Brain pericyte (primary cell): ENCODE measurements at regions not wholly inside any gene's neighbourhood (a gene's known extent, or its start where the extent isn't known, plus 50 kb on each side); places are given as distances from the start of the nearest gene placed in this dataset.
"Not testable (repeated sequence)": the region's sequence is repeated elsewhere in the genome, so short reads cannot be mapped to it uniquely, and the experiment has no call there.

Experiments used
- DNase-seq: peaks from one replicate; pipeline ENCODE4 v3.0.0-alpha.2; 2012; ENCODE audit warnings: low read depth, low spot score

GRCh38 chr9:22986556-22986955, 539.9 kb downstream of the DMRTA1 start:
- DNase-seq: no peak

DNA sequence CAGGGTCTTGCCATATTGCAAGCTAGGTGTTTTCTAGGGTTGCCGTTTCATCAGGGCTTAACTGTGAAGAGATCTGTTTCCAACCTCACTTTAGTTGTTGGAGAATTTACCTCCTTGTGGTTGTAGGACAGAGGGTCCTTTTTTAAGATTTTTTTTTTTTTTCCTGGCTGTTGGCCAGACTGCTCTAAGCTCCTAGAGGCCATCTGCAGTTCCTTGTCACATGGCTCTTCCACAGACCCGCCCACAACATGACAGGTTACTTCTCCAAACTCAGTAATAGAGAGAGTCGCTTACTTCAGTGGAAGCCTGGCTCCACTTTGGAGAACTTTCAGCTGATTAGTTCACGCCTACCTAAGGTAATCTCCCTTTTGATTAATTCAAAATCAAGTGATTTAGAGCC, 543.7 kb downstream of the DMRTA1 start:
- no peak for DNase-seq

GRCh38 chr9:22992780-22993179, 546.2 kb downstream of the DMRTA1 start:
- DNase-seq: no peak

DNA sequence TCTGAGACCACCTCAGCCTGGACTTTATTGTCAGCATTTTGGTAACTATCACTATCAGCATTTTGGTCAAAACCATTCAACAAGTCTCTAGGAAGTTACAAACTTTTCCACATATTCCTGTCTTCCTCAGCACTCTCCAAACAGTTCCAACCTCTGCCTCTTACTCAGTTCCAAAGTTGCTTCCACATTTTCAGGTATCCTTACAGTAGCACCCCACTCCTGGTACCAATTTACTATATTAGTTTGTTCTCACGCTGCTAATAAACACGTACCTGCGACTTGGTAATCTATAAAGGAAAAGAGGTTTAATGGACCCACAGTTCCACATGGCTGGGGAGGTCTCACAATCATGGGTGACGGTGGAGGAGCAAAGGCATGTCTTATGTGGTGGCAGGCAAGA, 551.3 kb downstream of the DMRTA1 start:
- no peak for DNase-seq

GRCh38 chr9:23005156-23005555, 558.5 kb downstream of the DMRTA1 start:
- no peak for DNase-seq

GRCh38 chr9:23006127-23006526, 559.5 kb downstream of the DMRTA1 start:
- DNase-seq: no peak

DNA sequence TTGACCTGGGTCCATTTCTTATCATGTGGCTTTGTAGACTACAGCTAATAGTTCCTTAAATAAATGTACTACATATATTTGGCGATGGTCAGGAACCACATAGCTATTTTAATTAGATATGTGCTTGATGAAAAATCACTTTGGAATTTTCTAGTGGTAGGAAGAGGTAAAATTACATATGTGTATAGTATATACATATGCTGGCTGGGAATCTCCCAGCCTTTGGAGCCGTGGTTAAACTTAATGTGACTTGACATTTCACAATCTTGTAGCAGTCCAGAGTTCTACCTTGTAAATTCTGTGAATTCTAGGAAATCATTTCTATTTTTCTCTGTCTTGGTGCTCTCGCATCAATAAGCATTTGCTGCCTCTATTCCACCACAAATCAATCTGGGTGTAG, 565.0 kb downstream of the DMRTA1 start:
- no peak for DNase-seq

- DNase-seq: no peak
Observed at GRCh38 chr9:23015557-23015956, 568.9 kb downstream of the DMRTA1 start.

- no peak for DNase-seq
Observed at GRCh38 chr9:23036416-23036815, 589.8 kb downstream of the DMRTA1 start.

DNA sequence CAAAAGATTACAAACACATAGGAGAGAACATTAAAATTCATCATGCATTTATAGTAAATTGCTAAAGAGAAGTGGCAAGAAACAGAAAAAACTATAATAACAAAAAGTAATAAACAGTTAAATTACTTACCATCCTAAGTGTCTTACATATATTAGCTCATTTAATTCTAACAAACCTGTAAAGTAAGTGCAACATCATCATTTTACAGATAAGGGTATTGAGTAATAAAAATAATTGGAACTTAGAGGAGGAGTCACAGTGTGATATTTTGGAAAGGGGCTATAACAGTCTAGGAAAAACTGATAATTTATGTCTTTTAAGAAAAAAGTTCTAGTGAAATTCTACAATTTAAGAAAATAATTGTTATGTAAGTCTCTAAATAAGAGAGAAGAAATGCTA, 592.8 kb downstream of the DMRTA1 start:
- no peak for DNase-seq

GRCh38 chr9:23041466-23041865, 594.8 kb downstream of the DMRTA1 start:
- DNase-seq: no peak

- DNase-seq: no peak
Observed at GRCh38 chr9:23044549-23044948, 597.9 kb downstream of the DMRTA1 start.

DNA sequence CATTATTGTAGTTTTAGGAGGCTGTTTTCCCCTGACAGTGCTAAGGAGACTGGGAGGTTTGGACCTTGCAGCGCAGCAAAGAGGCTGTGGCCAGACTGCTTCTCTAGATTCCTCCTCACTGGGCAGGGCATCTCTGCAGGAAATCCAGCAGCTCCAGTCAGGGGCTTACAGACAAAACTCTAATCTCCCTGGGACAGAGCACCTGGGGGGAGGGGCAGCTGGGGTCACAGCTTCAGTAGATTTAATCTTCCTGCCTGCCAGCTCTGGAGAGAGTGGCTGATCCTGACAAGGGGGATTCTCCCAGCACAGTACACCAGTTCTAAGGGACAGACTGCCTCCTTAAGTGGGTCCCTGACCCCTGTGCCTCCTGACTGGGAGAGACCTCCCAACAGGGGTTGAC, 599.4 kb downstream of the DMRTA1 start:
- not testable (repeated sequence) for DNase-seq

DNA sequence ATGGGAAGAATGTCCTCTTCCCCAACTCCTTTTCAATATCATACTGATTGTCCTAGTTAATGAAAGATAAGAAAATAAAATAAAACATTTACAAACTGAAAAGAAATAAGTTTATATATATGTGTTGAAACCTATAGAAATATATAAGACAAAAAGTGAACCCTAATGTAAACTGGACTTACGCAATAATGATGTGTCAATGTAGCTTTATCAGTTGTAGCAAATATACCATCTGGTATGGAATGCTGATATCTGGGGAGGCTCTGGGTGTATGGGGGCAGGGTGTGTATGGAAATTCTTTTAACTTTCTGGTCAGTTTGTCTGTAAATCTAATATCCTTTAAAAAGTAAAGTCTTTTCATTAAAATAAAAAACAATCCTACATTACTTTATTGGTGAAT, 603.9 kb downstream of the DMRTA1 start:
- no peak for DNase-seq

- DNase-seq: no peak
Observed at GRCh38 chr9:23073136-23073535, 626.5 kb downstream of the DMRTA1 start.

GRCh38 chr9:23079798-23080197, 633.2 kb downstream of the DMRTA1 start:
- no peak for DNase-seq

DNA sequence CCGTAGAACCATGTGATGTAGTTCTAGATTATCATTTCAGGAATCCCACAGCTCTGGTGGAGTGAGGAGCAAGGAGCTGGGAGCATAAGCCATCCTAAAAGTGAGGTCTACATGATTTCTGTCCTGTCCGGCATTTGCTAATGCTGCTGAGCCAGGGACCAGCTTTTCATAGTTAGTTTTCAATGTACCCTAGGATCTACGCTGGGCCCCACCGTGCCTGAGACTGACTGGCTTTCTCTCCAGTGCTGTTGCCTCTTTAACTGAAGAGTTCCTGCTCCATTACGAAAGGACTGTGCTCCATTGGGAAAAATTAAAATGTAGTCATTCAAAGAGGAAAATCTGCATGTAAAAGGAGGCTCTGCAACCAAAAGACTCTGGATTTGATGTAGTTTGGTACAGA, 634.8 kb downstream of the DMRTA1 start:
- no peak for DNase-seq

GRCh38 chr9:23088932-23089364, 642.3 kb downstream of the DMRTA1 start:
- no peak for DNase-seq

DNA sequence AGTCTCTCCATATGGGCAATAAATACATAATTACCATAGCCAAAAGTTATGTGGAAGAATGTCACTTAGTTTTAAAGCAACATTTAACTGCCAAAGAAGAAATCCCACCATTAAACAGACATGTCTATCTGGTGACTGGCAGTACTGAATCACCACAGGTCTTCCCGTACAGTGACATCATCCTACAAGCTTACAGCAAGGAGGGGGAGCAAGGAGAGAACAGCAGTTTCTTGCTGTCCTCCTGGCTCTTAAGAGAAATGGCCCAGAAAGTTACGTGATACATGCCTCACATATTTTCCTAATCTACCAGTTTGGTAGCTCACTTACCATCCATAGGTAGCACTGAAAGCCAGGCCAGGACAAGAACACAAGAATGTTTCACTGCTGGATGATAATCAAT, 671.0 kb downstream of the DMRTA1 start:
- DNase-seq: no peak

GRCh38 chr9:23120630-23121029, 674.0 kb downstream of the DMRTA1 start:
- no peak for DNase-seq

DNA sequence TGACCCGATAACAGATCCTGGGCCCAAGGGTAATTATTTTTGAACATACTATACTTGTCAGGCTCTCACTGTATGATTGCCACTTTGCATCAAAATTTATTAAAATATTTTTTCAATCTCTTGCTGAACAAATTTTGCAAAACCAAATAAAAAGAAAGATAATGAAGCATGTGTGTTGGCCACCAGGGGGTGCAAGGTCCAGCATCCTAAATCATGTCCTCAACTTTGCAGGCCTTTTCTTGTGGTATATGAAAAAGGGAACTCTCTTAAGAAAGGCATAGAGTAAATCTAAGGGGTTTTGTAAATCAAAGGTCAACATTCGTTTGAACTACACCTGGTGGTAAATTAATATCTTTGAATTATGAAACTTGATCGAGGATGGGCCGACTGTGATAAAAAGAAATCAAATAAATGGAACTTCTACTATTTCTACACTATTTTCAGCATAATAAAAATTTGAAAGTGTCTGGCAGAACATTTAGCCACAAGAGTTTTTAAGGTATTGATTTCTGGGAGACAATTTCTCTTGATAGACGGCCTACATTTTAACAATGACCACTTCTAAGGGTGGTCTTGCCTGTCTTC, 676.5 kb downstream of the DMRTA1 start:
- no peak for DNase-seq

DNA sequence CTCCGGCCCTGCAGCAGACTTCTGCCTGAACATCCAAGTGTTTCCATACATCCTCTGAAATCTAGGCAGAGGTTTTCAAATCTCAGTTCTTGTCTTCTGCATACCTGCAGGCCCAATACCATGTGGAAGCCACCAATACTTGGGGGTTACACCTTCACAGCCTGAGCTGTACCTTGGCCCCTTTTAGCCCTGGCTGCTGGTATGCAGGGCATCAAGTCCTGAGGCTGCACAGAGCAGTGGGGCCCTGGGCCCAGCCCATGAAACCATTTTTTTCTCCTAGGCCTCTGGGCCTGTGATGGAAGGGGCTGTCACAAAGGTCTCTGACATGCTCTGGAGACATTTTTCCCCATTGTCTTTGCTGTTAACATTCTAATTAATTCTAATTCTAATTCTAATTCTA, 680.6 kb downstream of the ELAVL2 start:
- DNase-seq: no peak

DNA sequence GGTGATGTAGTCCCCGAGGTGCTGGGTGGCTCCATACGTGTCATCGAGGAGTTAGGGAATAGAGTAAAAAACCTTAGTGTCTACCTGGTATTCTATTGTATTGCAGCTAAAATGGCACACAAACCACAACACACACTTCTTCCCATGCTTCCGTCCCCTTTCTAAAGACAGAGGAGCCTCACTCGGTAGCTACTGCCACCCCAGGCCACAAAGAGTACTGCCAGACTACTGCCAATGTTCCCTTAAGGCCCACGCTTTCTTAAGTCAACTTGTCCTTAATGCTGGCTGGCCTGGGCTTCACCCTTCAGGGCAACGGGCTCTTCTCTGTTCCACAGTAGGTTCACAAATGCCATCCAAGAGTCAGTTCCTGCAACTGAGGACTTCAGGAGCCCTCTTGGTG, 673.0 kb downstream of the ELAVL2 start:
- DNase-seq: no peak

DNA sequence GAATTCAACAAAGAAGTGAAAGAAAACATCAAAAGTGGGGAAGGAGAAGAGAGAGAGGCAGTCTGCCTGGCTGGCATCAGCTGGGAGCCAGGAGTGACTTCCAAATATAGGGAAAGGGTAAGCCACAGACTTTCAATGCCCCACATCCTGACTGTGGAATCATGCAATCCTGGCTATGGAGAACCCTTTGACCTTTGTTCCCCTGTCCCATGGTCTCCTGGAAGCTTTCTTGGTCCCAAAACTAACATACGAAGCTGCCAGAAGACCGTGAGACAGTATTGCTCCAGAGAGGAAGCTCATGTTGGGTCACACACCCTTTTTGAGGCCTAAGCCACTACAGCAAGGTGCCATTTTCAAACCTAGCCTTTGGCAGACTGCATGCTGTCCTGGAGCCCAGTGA, 665.5 kb downstream of the ELAVL2 start:
- no peak for DNase-seq
